Common myeloid progenitor, CD34-positive (primary cell): ENCODE measurements at regions not wholly inside any gene's neighbourhood (a gene's known extent, or its start where the extent isn't known, plus 50 kb on each side); places are given as distances from the start of the nearest gene placed in this dataset.
"Not testable (repeated sequence)": the region's sequence is repeated elsewhere in the genome, so short reads cannot be mapped to it uniquely, and the experiment has no call there.

ENCODE experiments used
- CTCF ChIA-PET: fragments of 350-600 bp; sonication (Branson Sonifier 250); formaldehyde crosslinking; loops from one replicate; lab custom pipeline; 2021; ENCODE audit warnings: antibody characterized with exemption; lab: Charles Lee
- POLR2A ChIA-PET: fragments of 350-600 bp; sonication (Branson Sonifier 250); formaldehyde crosslinking; loops from one replicate; lab custom pipeline; 2021; ENCODE audit warnings: antibody characterized with exemption; lab: Charles Lee
- DNase-seq, 3 donors: peaks; one replicate each; pipeline versions ENCODE4 v3.0.0 to v3.0.0-alpha.2; 2013
- H3K27ac ChIP-seq, 2 experiments: 1 replicate in 1 of 2; 2 replicates in 1 of 2; pipeline ENCODE4 v1.7.0; 2013; ENCODE audit warnings: inconsistent platforms in 2 of 2, low read length in 2 of 2, mild to moderate bottlenecking in 2 of 2, low read depth in 1 of 2, moderate library complexity in 1 of 2; ENCODE audit not compliant: severe bottlenecking in 2 of 2, insufficient read depth in 1 of 2, poor library complexity in 1 of 2
- H3K27me3 ChIP-seq, 5 experiments: replicated peaks in 2 of 5; 1 replicate in 3 of 5; 2 replicates in 2 of 5; pipeline versions ENCODE4 v1.6.1 to v1.7.0; 2013; ENCODE audit warnings: low read length in 4 of 5, mild to moderate bottlenecking in 2 of 5, moderate library complexity in 2 of 5, inconsistent platforms in 1 of 5; ENCODE audit not compliant: insufficient read depth in 5 of 5, control insufficient read depth in 4 of 5
- H3K36me3 ChIP-seq, 4 experiments: 1 replicate in 2 of 4; 2 replicates in 2 of 4; pipeline versions ENCODE4 v1.6.1 to v1.7.0; 2013; ENCODE audit warnings: low read length in 3 of 4, control low read depth in 1 of 4, mild to moderate bottlenecking in 1 of 4; ENCODE audit not compliant: control insufficient read depth in 4 of 4, insufficient read depth in 4 of 4
- H3K4me1 ChIP-seq, 4 experiments: 1 replicate in 3 of 4; 2 replicates in 1 of 4; pipeline versions ENCODE4 v1.6.1 to v1.7.1; 2013; ENCODE audit warnings: low read length in 3 of 4, mild to moderate bottlenecking in 3 of 4, control low read depth in 1 of 4, inconsistent platforms in 1 of 4, moderate library complexity in 1 of 4; ENCODE audit not compliant: control insufficient read depth in 4 of 4, insufficient read depth in 4 of 4; ENCODE audit errors: control extremely low read depth in 1 of 4
- H3K4me3 ChIP-seq, 7 experiments: 1 replicate in 4 of 7; 2 replicates in 3 of 7; pipeline versions ENCODE4 v1.5.1 to v1.7.0; 2013; ENCODE audit warnings: mild to moderate bottlenecking in 7 of 7, low read length in 6 of 7, moderate library complexity in 6 of 7, inconsistent platforms in 2 of 7, low read depth in 2 of 7, control low read depth in 1 of 7; ENCODE audit not compliant: insufficient read depth in 4 of 7, control insufficient read depth in 1 of 7; ENCODE audit errors: extremely low read depth in 1 of 7
- H3K9me3 ChIP-seq, 5 experiments: 1 replicate in 4 of 5; 2 replicates in 1 of 5; pipeline versions ENCODE4 v1.6.1 to v1.7.1; 2013; ENCODE audit warnings: low read length in 4 of 5, mild to moderate bottlenecking in 2 of 5, inconsistent platforms in 1 of 5, low read depth in 1 of 5, moderate library complexity in 1 of 5; ENCODE audit not compliant: control insufficient read depth in 4 of 5, insufficient read depth in 2 of 5; ENCODE audit errors: control extremely low read depth in 1 of 5
- WGBS: methylation state at CpG from one replicate; pipeline ENCODE4 v1.1.5; 2013; ENCODE audit not compliant: insufficient coverage; 5-methylcytosine and 5-hydroxymethylcytosine counted together

DNA sequence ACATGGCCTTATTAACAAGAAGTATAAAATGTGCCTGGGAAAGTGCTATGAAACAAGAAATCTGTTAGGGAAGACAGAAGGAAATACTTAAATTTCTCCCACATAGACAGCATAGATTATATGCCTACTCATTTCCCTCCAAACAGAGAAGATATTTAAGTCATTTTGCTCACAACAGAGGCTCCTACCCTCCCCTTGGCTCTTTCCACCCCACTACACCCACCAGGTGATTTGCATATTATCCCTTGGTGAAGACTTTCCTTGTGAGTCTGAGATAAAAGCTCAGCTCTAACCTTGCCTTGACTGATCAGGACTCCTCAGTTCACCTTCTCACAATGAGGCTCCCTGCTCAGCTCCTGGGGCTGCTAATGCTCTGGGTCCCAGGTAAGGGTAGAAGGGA lies 1245.1 kb downstream of the RPIA start:
- H3K27ac ChIP-seq, H3K9me3 ChIP-seq, CTCF ChIA-PET, POLR2A ChIA-PET, H3K36me3 ChIP-seq, H3K4me1 ChIP-seq, H3K27me3 ChIP-seq, H3K4me3 ChIP-seq: not testable (repeated sequence)
- peak in 2 of 3 donors; percentile 4 to 25 for DNase-seq

DNA sequence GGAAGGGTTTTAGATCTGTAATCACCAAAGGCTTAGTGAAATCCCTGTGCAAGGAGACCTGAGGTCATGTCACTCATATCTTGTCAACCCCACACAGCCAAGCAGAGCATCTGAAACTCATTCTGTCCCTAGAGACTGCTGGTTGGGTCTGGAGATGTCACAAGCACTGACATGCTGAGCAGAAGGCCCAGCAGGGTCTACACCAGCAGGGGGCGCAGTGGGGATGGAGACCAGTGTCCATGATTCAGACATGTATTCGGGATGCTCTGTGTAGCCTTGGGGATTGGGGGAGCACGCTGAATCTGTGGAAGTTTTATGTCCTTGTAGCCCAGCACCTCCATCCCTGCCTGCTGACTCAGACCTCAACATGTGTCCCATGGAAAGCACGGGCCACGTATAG lies 1247.3 kb downstream of the RPIA start:
- CTCF ChIA-PET, H3K36me3 ChIP-seq, POLR2A ChIA-PET, H3K9me3 ChIP-seq, H3K4me1 ChIP-seq, H3K4me3 ChIP-seq, H3K27ac ChIP-seq, DNase-seq, H3K27me3 ChIP-seq: not testable (repeated sequence)
- 63% methylated on average over 5 of the region's 5 CpGs for WGBS

DNA sequence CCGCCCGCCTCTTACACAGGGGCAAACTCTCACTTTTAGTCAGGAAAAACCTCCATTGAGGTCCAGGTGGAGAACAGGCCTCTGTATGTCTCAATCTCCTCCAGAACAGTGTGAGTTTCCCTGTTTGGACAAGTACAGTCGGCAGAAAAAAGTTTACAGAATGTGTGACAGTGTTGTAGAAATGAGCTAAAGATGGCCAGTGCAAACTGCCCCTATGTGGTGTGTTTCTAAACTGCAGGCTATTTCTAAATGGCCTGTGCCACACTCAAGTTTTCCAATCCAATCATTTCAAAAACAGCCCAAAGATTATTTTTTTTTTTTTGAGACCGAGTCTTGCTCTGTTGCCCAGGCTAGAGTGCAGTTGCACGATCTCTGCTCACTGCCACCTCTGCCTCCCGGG lies 1252.8 kb downstream of the RPIA start:
- WGBS: no CpG with 5 or more reads among the region's 6 CpGs

DNA sequence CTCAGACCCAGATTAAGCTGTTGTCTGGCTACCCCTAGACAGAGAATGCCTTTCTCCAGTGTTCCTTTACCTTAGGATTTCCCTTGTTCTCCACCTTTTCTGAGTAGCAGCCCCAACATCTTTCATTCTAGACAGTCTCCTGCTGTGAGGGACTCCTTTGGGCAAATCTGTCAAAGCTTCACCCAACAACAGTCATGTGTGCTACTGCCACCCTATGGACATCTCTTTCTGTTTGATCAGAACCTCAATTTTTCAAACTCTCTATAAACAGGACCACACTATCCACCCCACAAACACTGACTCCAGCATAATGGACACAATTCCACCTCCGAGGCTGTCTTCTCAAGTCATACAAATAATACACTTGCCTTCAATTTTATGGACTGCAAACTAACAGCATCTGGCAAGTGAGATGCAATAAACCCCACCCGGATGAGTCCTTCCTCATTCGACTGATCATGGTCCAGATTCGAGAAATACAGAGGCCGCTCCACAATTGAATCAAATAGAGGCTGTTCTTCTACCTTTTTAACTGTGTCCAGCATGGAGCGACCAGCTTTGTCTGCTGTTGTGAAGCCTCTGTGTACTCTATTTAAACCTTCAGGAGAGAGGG lies 1253.6 kb downstream of the RPIA start:
- H3K27me3 ChIP-seq, H3K27ac ChIP-seq, CTCF ChIA-PET, POLR2A ChIA-PET, H3K4me1 ChIP-seq, H3K36me3 ChIP-seq, DNase-seq, H3K4me3 ChIP-seq, H3K9me3 ChIP-seq: not testable (repeated sequence)
- no CpG with 5 or more reads among the region's 6 CpGs for WGBS

More for the DNA sequence above, 1252.8 kb downstream of the RPIA start:
- H3K4me3 ChIP-seq, H3K27ac ChIP-seq, CTCF ChIA-PET, H3K36me3 ChIP-seq, H3K27me3 ChIP-seq, POLR2A ChIA-PET, DNase-seq, H3K9me3 ChIP-seq, H3K4me1 ChIP-seq: not testable (repeated sequence)

DNA sequence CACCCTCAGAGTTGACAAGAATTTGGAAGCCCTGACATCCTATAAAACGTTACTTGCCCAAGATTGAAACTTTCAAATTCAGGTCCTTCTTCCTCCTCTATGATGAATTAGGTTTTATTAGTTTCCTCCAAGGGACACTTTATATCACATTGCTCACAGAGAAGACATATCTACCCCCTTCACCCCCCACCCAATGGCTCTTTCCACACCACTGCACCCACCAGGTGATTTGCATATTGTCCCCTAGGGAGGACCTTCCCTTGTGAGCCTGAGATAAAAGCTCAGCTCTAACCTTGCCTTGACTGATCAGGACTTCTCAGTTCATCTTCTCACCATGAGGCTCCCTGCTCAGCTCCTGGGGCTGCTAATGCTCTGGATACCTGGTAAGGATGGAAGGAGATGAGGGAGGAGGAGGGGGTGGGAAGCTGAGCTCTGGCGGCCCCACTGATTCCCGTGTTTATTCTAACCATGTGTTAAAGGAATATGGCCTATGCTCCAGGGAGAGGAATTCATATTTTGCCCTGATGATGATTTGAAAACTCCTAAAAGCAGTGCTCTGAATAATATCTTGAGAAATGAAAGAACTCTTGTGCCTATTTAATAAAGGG lies 1255.8 kb downstream of the RPIA start:
- H3K27ac ChIP-seq, POLR2A ChIA-PET, H3K9me3 ChIP-seq, H3K4me3 ChIP-seq, H3K4me1 ChIP-seq, H3K27me3 ChIP-seq, H3K36me3 ChIP-seq, DNase-seq, CTCF ChIA-PET: not testable (repeated sequence)
- 100% methylated on average over 2 of the region's 3 CpGs for WGBS

DNA sequence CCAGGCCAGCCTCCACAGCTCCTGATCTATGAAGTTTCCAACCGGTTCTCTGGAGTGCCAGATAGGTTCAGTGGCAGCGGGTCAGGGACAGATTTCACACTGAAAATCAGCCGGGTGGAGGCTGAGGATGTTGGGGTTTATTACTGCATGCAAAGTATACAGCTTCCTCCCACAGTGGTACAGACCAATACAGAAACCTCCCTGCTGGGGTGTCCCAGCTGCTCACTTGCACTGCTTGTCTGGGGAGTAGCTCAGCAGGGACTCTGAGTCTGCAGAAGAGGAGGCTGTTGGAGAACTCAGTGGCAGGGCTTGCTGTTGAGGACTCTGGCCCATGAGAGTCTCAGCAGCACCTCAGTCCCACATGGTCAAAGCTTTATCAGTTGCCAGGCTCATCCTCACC lies 1256.6 kb downstream of the RPIA start:
- H3K27me3 ChIP-seq, H3K9me3 ChIP-seq, H3K4me3 ChIP-seq, POLR2A ChIA-PET, H3K36me3 ChIP-seq, CTCF ChIA-PET, H3K27ac ChIP-seq, DNase-seq, H3K4me1 ChIP-seq: not testable (repeated sequence)
- WGBS: no CpG with 5 or more reads among the region's 3 CpGs

DNA sequence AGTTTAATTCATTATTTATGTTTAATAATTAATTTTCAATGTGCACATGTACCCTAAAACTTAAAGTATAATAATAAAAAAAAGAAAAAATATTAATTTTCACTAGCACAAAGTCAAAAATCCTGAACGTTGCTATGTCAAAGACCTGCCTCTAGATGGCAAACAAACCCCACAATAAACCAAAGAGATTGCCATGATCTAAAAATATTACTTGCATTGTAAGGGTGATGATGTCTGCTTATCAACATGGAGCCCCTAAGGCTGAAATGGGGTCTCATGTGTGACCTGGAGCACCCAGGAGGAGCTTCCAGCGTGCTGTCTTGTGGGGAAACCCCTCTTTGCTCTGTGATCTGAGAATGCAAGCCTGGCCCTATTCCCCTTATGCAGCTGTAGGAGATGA lies 1259.3 kb downstream of the RPIA start:
- DNase-seq, H3K4me1 ChIP-seq, CTCF ChIA-PET, H3K27me3 ChIP-seq, H3K4me3 ChIP-seq, H3K27ac ChIP-seq, H3K9me3 ChIP-seq, POLR2A ChIA-PET, H3K36me3 ChIP-seq: not testable (repeated sequence)
- no CpG with 5 or more reads among the region's 2 CpGs for WGBS
